Caco-2 (cell line): ENCODE measurements at regions not wholly inside any gene's neighbourhood (a gene's known extent, or its start where the extent isn't known, plus 50 kb on each side); places are given as distances from the start of the nearest gene placed in this dataset.
"Not testable (repeated sequence)": the region's sequence is repeated elsewhere in the genome, so short reads cannot be mapped to it uniquely, and the experiment has no call there.

Source experiments
- BruUV-seq: library from RNA; stranded (reverse); fragments of 400-500 nt; replicated peaks from 2 replicates; lab custom pipeline; 2021; lab: Mats Ljungman, UMichigan
- CTCF ChIA-PET: fragments of 300-600 bp; sonication (Branson Sonifier 250); formaldehyde crosslinking; loops from one replicate; lab custom pipeline; 2022; ENCODE audit warnings: antibody characterized with exemption; lab: Charles Lee
- POLR2A ChIA-PET: fragments of 300-600 bp; sonication (Branson Sonifier 250); formaldehyde crosslinking; loops from one replicate; lab custom pipeline; 2022; ENCODE audit warnings: antibody characterized with exemption; lab: Charles Lee
- DNase-seq, 2 experiments: peaks; one replicate each; pipeline versions ENCODE4 v3.0.0 to v3.0.0-alpha.2; 2020 to 2022
- H3K27me3 ChIP-seq: replicated peaks from 2 replicates; pipeline ENCODE4 v1.6.0; 2011; ENCODE audit warnings: low read length; ENCODE audit not compliant: control insufficient read depth, insufficient read depth
- H3K36me3 ChIP-seq: 2 replicates; pipeline ENCODE4 v1.5.1; 2011; ENCODE audit warnings: low read length; ENCODE audit not compliant: control insufficient read depth, insufficient read depth
- H3K4me1 ChIP-seq: fragments of 250-450 bp; sonication (Bioruptor Pico); 2 replicates; pipeline ENCODE4 v1.5.1; 2020; ENCODE audit warnings: mild to moderate bottlenecking
- H3K4me3 ChIP-seq: 2 replicates; pipeline ENCODE4 v1.5.1; 2011; ENCODE audit warnings: low read depth, mild to moderate bottlenecking, control low read depth, low read length
- H3K9me3 ChIP-seq: fragments of 250-450 bp; sonication (Bioruptor Pico); 2 replicates; pipeline ENCODE4 v1.5.1; 2020; ENCODE audit warnings: mild to moderate bottlenecking, moderate library complexity
- H3K27ac Mint-ChIP-seq: one replicate; pipeline ENCODE4 v1.8.0; 2022; ENCODE audit warnings: mixed read lengths; ENCODE audit not compliant: unreplicated experiment
- H3K27me3 Mint-ChIP-seq: one replicate; pipeline ENCODE4 v1.8.0; 2022; ENCODE audit warnings: mixed read lengths; ENCODE audit not compliant: insufficient read depth, unreplicated experiment
- H3K36me3 Mint-ChIP-seq: one replicate; pipeline ENCODE4 v1.8.0; 2022; ENCODE audit warnings: mild to moderate bottlenecking, mixed read lengths; ENCODE audit not compliant: insufficient read depth, unreplicated experiment
- H3K4me1 Mint-ChIP-seq: one replicate; pipeline ENCODE4 v1.8.0; 2022; ENCODE audit warnings: low read depth, mixed read lengths; ENCODE audit not compliant: unreplicated experiment
- H3K4me3 Mint-ChIP-seq: one replicate; pipeline ENCODE4 v1.8.0; 2022; ENCODE audit warnings: mild to moderate bottlenecking, moderate library complexity, mixed read lengths; ENCODE audit not compliant: unreplicated experiment
- H3K9me3 Mint-ChIP-seq: one replicate; pipeline ENCODE4 v1.8.0; 2022; ENCODE audit warnings: mixed read lengths; ENCODE audit not compliant: unreplicated experiment
- CTCF ChIP-seq, 2 experiments: fragments of 200-600 bp in 1 of 2; IDR thresholded peaks; 1 replicate in 1 of 2; 2 replicates in 1 of 2; pipeline versions ENCODE4 v1.5.1 to v1.8.0; 2011 to 2022; ENCODE audit warnings: antibody characterized with exemption in 1 of 2, control low read depth in 1 of 2, inconsistent platforms in 1 of 2, low read depth in 1 of 2, low read length in 1 of 2, mild to moderate bottlenecking in 1 of 2, moderate library complexity in 1 of 2; ENCODE audit not compliant: insufficient read depth in 1 of 2, severe bottlenecking in 1 of 2, unreplicated experiment in 1 of 2
- intact Hi-C: fragments of 100-400 bp; cut with micrococcal nuclease; formaldehyde crosslinking; loops from one replicate; pipeline ENCODE4 v1.10.0; 2022; ENCODE audit not compliant: unreplicated experiment

GRCh38 chr10:18949391-18949790 is 99.2 kb upstream of the MALRD1 start:
- Mint-ChIP-seq H3K4me3 (no peak overlapping the region), H3K4me1 (no peaks in the 10 kb centered on the region), H3K9me3 (peaks cover 27% of the 10 kb centered on the region), H3K27me3 (no peaks in the 10 kb centered on the region), H3K36me3 (no peaks in the 10 kb centered on the region), H3K27ac (no peak overlapping the region)
- no peaks in the 10 kb centered on the region for H3K36me3 ChIP-seq
- no TSS peak for BruUV-seq
- H3K4me1 ChIP-seq: no peaks in the 10 kb centered on the region
- H3K27me3 ChIP-seq: no peaks in the 10 kb centered on the region
- ChIA-PET POLR2A (no interaction called here), CTCF (no interaction called here)
- no peak overlapping the region for H3K4me3 ChIP-seq
- H3K9me3 ChIP-seq: 0 out of 2 replicates have a peak, but pooled peaks cover 11% of the 10 kb centered on the region
- DNase-seq: no peak
- TF ChIP-seq CTCF (IDR thresholded peaks at IDR 0.05; ENCODE audit: insufficient read depth in 1 of 2, low read depth in 1 of 2, low read length in 1 of 2, severe bottlenecking in 1 of 2, unreplicated experiment in 1 of 2): no peak
- intact Hi-C loops: no loop called here

GRCh38 chr10:18951072-18951823 is 97.4 kb upstream of the MALRD1 start:
- H3K4me1 Mint-ChIP-seq, H3K36me3 ChIP-seq, H3K27me3 Mint-ChIP-seq, intact Hi-C loops, H3K36me3 Mint-ChIP-seq, POLR2A ChIA-PET, BruUV-seq, H3K27me3 ChIP-seq, CTCF ChIA-PET, H3K4me1 ChIP-seq, DNase-seq, H3K4me3 Mint-ChIP-seq, H3K27ac Mint-ChIP-seq, H3K4me3 ChIP-seq: not testable (repeated sequence)
- H3K9me3 Mint-ChIP-seq: peaks cover 27% of the 10 kb centered on the region
- 0 out of 2 replicates have a peak, but pooled peaks cover 11% of the 10 kb centered on the region for H3K9me3 ChIP-seq

- Histone ChIP-seq H3K9me3 (no peaks in the 10 kb centered on the region), H3K4me3 (no peak overlapping the region), H3K4me1 (no peaks in the 10 kb centered on the region), H3K27me3 (no peaks in the 10 kb centered on the region), H3K36me3 (no peaks in the 10 kb centered on the region)
- H3K36me3 Mint-ChIP-seq: no peaks in the 10 kb centered on the region
- CTCF ChIA-PET: no interaction called here
- TF ChIP-seq CTCF (IDR thresholded peaks at IDR 0.05; ENCODE audit: insufficient read depth in 1 of 2, low read depth in 1 of 2, low read length in 1 of 2, severe bottlenecking in 1 of 2, unreplicated experiment in 1 of 2): no peak
- peaks cover 9% of the 10 kb centered on the region for H3K9me3 Mint-ChIP-seq
- no peak for DNase-seq
- no TSS peak for BruUV-seq
- H3K4me1 Mint-ChIP-seq: no peaks in the 10 kb centered on the region
- H3K4me3 Mint-ChIP-seq: no peak overlapping the region
- no peaks in the 10 kb centered on the region for H3K27me3 Mint-ChIP-seq
- intact Hi-C loops: no loop called here
- POLR2A ChIA-PET: interaction anchor here (0.7 kb wide), 1 partner anchor 1329 kb away, joined by 4 read pairs; no protein-coding TSS in a partner anchor
- no peak overlapping the region for H3K27ac Mint-ChIP-seq
These were observed 93.5 kb upstream of the MALRD1 start for GRCh38 chr10:18955061-18955460.
